K562 (cell line): ENCODE measurements at regions not wholly inside any gene's neighbourhood (a gene's known extent, or its start where the extent isn't known, plus 50 kb on each side); places are given as distances from the start of the nearest gene placed in this dataset.

Experiments
- ATAC-seq: fragments of 200-7000 bp; cut with Tn5 transposase; 3 replicates; pipeline ENCODE4 v1.9.1; 2020; ENCODE audit warnings: moderate library complexity
- BruUV-seq: library from RNA; stranded (reverse); fragments of 400-500 nt; replicated peaks from 2 replicates; lab custom pipeline; 2021; lab: Mats Ljungman, UMichigan
- CTCF ChIA-PET: fragments of 300-600 bp; formaldehyde crosslinking; extraction: SDS; loops from one replicate; lab custom pipeline; 2021; ENCODE audit warnings: low intra/inter-chr PET ratio; lab: Yijun Ruan, JAX
- POLR2A ChIA-PET: fragments of 300-600, 350-650 bp; sonication (Branson Sonifier 250); formaldehyde crosslinking; extraction: SDS; loops from one replicate; lab custom pipeline; 2021; ENCODE audit warnings: antibody characterized with exemption, inconsistent platforms; lab: Yijun Ruan, JAX
- DNase-seq, 4 experiments: peaks; one replicate each; pipeline versions ENCODE4 v3.0.0 to v3.0.0-alpha.2; 2011 to 2018; ENCODE audit warnings: low spot score in 3 of 4, mixed read lengths in 3 of 4; ENCODE audit errors: extremely low read depth in 1 of 4
- FAIRE-seq: peaks from 2 replicates; lab custom pipeline; 2011; peaks lifted over from hg19 to GRCh38; lab: Jason Lieb, UNC
- H2AFZ ChIP-seq: 2 replicates; pipeline ENCODE4 v1.6.0; 2011; ENCODE audit warnings: low read depth, low read length, control low read depth, inconsistent platforms
- H3K27ac ChIP-seq: fragments of 200-600 bp; 3 replicates; pipeline ENCODE4 v1.8.0; 2011; ENCODE audit warnings: low read depth, mild to moderate bottlenecking, control low read depth, inconsistent platforms, low read length, moderate library complexity, mixed read lengths; ENCODE audit errors: extremely low read depth
- H3K27me3 ChIP-seq, 2 experiments: fragments of 300-600 bp in 1 of 2; 2 replicates in 1 of 2; 3 replicates in 1 of 2; pipeline versions ENCODE4 v1.6.0 to v1.8.0; 2011; ENCODE audit warnings: inconsistent platforms in 2 of 2, low read length in 2 of 2, mild to moderate bottlenecking in 1 of 2, mixed read lengths in 1 of 2, moderate library complexity in 1 of 2; ENCODE audit not compliant: control insufficient read depth in 2 of 2, insufficient read depth in 2 of 2
- H3K36me3 ChIP-seq: fragments of 300-600 bp; 3 replicates; pipeline ENCODE4 v1.8.0; 2011; ENCODE audit warnings: mild to moderate bottlenecking, low read length, inconsistent platforms; ENCODE audit not compliant: control insufficient read depth, insufficient read depth
- H3K4me1 ChIP-seq, 2 experiments: fragments of 200-600 bp in 1 of 2; replicated peaks in 1 of 2; 2 replicates in 1 of 2; 3 replicates in 1 of 2; pipeline versions ENCODE4 v1.5.1 to v1.8.0; 2011; ENCODE audit warnings: inconsistent platforms in 2 of 2, low read length in 2 of 2, mild to moderate bottlenecking in 1 of 2, mixed read lengths in 1 of 2, moderate library complexity in 1 of 2; ENCODE audit not compliant: control insufficient read depth in 2 of 2, insufficient read depth in 2 of 2
- H3K4me2 ChIP-seq: 2 replicates; pipeline ENCODE4 v1.6.1; 2011; ENCODE audit warnings: low read length, control low read depth, inconsistent platforms, mixed read lengths; ENCODE audit not compliant: insufficient read depth
- H3K4me3 ChIP-seq: fragments of 200-600 bp; sonication (generic), shearing (Covaris generic); 2 replicates; pipeline ENCODE4 v1.5.1; 2016; ENCODE audit warnings: control low read depth, inconsistent platforms
- H3K79me2 ChIP-seq: fragments of 200-600 bp; 3 replicates; pipeline ENCODE4 v1.8.0; 2011; ENCODE audit warnings: low read length, inconsistent platforms; ENCODE audit not compliant: control insufficient read depth, insufficient read depth
- H3K9ac ChIP-seq, 2 experiments: 2 replicates each; pipeline versions ENCODE4 v1.6.0 to v1.6.1; 2011; ENCODE audit warnings: low read depth in 2 of 2, low read length in 2 of 2, control low read depth in 1 of 2, inconsistent platforms in 1 of 2, mild to moderate bottlenecking in 1 of 2, mixed read lengths in 1 of 2; ENCODE audit not compliant: insufficient read depth in 1 of 2
- H3K9me1 ChIP-seq: one replicate; pipeline ENCODE4 v1.6.0; 2011; ENCODE audit warnings: inconsistent platforms, mild to moderate bottlenecking, low read length, moderate library complexity; ENCODE audit not compliant: control insufficient read depth, insufficient read depth
- H3K9me3 ChIP-seq: replicated peaks from 2 replicates; pipeline ENCODE4 v1.5.1; 2011; ENCODE audit warnings: low read depth, low read length, inconsistent platforms; ENCODE audit not compliant: control insufficient read depth, insufficient read depth
- H4K20me1 ChIP-seq: replicated peaks from 2 replicates; pipeline ENCODE4 v1.6.1; 2011; ENCODE audit warnings: low read length, inconsistent platforms, mixed read lengths; ENCODE audit not compliant: control insufficient read depth, insufficient read depth
- BACH1 ChIP-seq: fragments of 200-800 bp; sonication (Bioruptor generic); IDR thresholded peaks from 2 replicates; pipeline ENCODE4 v1.6.1; 2016; ENCODE audit warnings: missing genetic modification characterization, missing compliant biosample characterization
- GATA2 ChIP-seq: sonication (generic); formaldehyde crosslinking; IDR thresholded peaks from 2 replicates; pipeline ENCODE4 v1.4.0; 2020; ENCODE audit warnings: mild to moderate bottlenecking, missing genetic modification reagents
- HMGXB4 ChIP-seq: sonication (generic); formaldehyde crosslinking; IDR thresholded peaks from 2 replicates; pipeline ENCODE4 v1.8.1; 2023; ENCODE audit warnings: mild to moderate bottlenecking, missing genetic modification reagents
- IRF1 ChIP-seq: sonication (generic); formaldehyde crosslinking; IDR thresholded peaks from 2 replicates; pipeline ENCODE4 v1.8.0; 2022; ENCODE audit warnings: missing genetic modification reagents, mild to moderate bottlenecking, borderline replicate concordance
- ZNF407 ChIP-seq: fragments of 450-650 bp; IDR thresholded peaks from 2 replicates; pipeline ENCODE4 v1.6.1; 2016; ENCODE audit warnings: low read depth
- WGBS: fragments of 100-300 bp; shearing (Covaris generic); methylation state at CpG from one replicate; pipeline ENCODE4 v1.1.6; 2016; ENCODE audit warnings: low coverage, mixed read lengths; ENCODE audit not compliant: insufficient coverage; ENCODE audit errors: missing lambda C conversion rate; 5-methylcytosine and 5-hydroxymethylcytosine counted together
- in situ Hi-C: fragments of 300-500 bp; cut with MboI; formaldehyde crosslinking; loops from 4 replicates; pipeline ENCODE4 v1.15.0; 2018; ENCODE audit warnings: inconsistent platforms, mixed read lengths
- intact Hi-C: fragments of 100-400 bp; cut with micrococcal nuclease; formaldehyde crosslinking; loops from 2 replicates; pipeline ENCODE4 v1.14.2; 2022

DNA sequence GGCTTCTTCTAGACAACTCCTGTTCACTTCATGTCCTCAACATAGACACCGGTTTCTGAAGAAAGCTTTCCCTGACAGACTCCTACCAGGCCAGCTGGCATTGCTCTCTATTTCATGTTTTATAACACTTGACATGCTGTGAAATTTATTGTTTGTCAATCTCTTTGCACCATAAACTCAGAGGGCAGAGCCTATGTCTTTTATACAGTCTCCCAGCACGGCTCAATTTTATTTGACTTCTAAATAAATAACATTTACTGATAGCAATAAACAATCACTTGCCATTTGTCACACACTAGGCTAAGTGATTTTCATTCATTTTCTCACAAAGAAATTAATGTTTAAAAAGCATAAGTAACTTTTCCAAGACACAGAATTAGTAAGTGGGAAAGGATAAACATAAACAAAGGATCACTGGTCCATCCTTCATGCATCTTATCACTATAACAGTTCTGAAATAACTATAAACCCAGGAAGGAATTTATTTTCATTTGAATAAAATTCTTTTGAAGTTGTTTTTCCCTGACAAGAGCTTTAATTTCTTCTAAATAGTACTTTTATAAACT is 577.6 kb downstream of the TECRL start (continued):
- TF ChIP-seq HMGXB4 (CRISPR knock-in tag) (no peak), BACH1 (tag) (no peak), GATA2 (no peak), IRF1 (CRISPR knock-in tag) (no peak)

GRCh38 chr4:63817196-63817865 is 591.9 kb downstream of the TECRL start:
- no peak overlapping the region for H3K9ac ChIP-seq
- H3K4me2 ChIP-seq, result no peak overlapping the region
- no peak for TF ChIP-seq ZNF407
- TF ChIP-seq, all 486 proteins: peak for 0
- Histone ChIP-seq H3K9me3 (no peaks in the 10 kb centered on the region), H4K20me1 (no peaks in the 10 kb centered on the region), H3K4me1 (no peaks in the 10 kb centered on the region), H3K79me2 (no peaks in the 10 kb centered on the region), H3K36me3 (no peaks in the 10 kb centered on the region), H3K9me1 (no peaks in the 10 kb centered on the region), H3K27ac (no peak overlapping the region), H3K4me3 (no peak overlapping the region), H2AFZ (no peak overlapping the region), H3K27me3 (no peaks in the 10 kb centered on the region)
- WGBS, result under 1% methylated on average over 11 of the region's 11 CpGs
- ATAC-seq (no peak), DNase-seq (no peak), FAIRE-seq (no peak)
- CTCF ChIA-PET, result no interaction called here
- intact Hi-C loops (no loop called here), in situ Hi-C loops (no loop called here)
- BruUV-seq, result no TSS peak
- POLR2A ChIA-PET, result no interaction called here
